ENCODE measurements at regions not wholly inside any gene's neighbourhood (a gene's known extent, or its start where the extent isn't known, plus 50 kb on each side); places are given as distances from the start of the nearest gene placed in this dataset.

- DNase-seq = no peak
- Histone ChIP-seq H3K27me3 (ENCODE audit: control insufficient read depth, insufficient read depth, low read length) (peaks cover 3% of the 10 kb centered on the region; the same call in 1 of the 2 replicates), H3K4me3 (ENCODE audit: insufficient read depth, low read depth, low read length) (no peak overlapping the region), H3K36me3 (replicated peaks; ENCODE audit: control insufficient read depth, insufficient read depth, low read length) (no peaks in the 10 kb centered on the region)
These were observed 146.1 kb upstream of the FAM20C start for GRCh38 chr7:46123-46829.

DNA sequence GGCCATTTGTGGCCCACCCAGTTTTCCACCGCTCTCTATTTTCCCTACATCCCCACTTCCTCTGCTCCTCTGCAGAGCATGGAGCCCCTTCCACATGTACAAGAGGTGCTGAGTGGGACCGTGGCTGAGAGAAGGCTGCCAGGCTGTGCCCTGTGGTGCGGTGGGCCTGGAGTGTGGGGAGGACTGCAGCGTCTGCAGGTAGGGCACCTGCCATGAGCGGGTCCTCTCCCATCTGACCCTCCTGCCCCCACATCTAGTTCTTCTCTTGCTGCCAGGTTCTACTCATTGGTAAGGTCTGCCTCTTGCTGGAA lies 145.6 kb upstream of the FAM20C start:
- H3K4me3 ChIP-seq (ENCODE audit: insufficient read depth, low read depth, low read length) = no peak overlapping the region
- DNase-seq = no peak
- peaks cover 3% of the 10 kb centered on the region; the same call in 1 of the 2 replicates for H3K27me3 ChIP-seq (ENCODE audit: control insufficient read depth, insufficient read depth, low read length)
- no peaks in the 10 kb centered on the region for H3K36me3 ChIP-seq (replicated peaks; ENCODE audit: control insufficient read depth, insufficient read depth, low read length)

DNA sequence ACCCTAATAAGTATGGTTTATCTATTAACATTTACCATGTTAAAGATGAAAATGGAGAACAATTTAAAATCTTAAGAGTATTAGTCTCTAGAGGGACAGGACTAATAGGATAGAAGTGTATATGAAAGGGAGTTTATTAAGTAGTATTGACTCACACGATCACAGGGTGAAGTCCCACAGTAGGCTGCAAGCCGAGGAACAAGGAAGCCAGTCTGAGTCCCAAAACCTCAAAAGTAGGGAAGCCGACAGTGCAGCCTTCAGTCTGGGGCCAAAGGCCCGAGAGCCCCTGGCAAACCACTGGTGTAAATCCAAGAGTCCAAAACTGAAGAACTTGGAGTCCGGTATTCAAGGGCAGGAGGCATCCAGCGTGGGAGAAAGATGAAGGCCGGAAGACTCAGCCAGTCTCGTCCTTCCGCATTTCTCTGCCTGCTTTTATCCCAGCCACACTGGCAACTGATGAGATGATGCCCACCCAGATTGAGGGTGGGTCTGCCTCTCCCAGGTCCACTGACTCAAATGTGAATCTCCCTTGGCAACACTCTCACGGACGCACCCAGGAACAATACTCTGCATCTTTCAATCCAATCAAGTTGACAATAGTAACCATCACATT lies 140.8 kb upstream of the FAM20C start:
- Histone ChIP-seq H3K36me3 (replicated peaks; ENCODE audit: control insufficient read depth, insufficient read depth, low read length) (no peaks in the 10 kb centered on the region), H3K4me3 (ENCODE audit: insufficient read depth, low read depth, low read length) (no peak overlapping the region), H3K27me3 (ENCODE audit: control insufficient read depth, insufficient read depth, low read length) (no peaks in the 10 kb centered on the region; the same call in 1 of the 2 replicates)
- DNase-seq = no peak

GRCh38 chr7:52100-52499 lies 140.3 kb upstream of the FAM20C start:
- Histone ChIP-seq H3K4me3 (ENCODE audit: insufficient read depth, low read depth, low read length) (no peak overlapping the region), H3K36me3 (replicated peaks; ENCODE audit: control insufficient read depth, insufficient read depth, low read length) (no peaks in the 10 kb centered on the region), H3K27me3 (ENCODE audit: control insufficient read depth, insufficient read depth, low read length) (no peaks in the 10 kb centered on the region; the same call in 1 of the 2 replicates)
- DNase-seq = no peak

DNA sequence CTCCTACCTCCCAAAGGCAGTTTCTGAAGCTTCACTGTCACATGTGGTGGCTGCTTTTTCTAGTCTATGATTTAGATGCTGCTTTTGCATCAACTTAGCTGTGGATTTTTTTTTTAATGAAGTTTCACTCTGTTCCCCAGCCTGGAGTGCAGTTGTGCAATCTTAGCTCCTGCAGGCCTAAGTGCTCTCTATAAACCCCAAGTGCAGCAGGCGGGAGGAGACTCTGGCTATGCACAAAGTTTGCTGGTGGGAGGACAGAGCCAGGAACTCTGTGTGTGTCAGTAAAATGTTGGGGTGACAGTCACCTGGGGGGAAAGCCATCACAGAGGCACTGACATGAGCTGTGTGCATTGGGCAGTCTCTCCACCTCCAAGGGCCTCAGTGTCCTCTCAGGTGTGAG lies 138.8 kb upstream of the FAM20C start:
- no peak overlapping the region for H3K4me3 ChIP-seq (ENCODE audit: insufficient read depth, low read depth, low read length)
- no peak for DNase-seq
- H3K27me3 ChIP-seq (ENCODE audit: control insufficient read depth, insufficient read depth, low read length) = no peaks in the 10 kb centered on the region; the same call in 1 of the 2 replicates
- H3K36me3 ChIP-seq (replicated peaks; ENCODE audit: control insufficient read depth, insufficient read depth, low read length) = no peaks in the 10 kb centered on the region

DNA sequence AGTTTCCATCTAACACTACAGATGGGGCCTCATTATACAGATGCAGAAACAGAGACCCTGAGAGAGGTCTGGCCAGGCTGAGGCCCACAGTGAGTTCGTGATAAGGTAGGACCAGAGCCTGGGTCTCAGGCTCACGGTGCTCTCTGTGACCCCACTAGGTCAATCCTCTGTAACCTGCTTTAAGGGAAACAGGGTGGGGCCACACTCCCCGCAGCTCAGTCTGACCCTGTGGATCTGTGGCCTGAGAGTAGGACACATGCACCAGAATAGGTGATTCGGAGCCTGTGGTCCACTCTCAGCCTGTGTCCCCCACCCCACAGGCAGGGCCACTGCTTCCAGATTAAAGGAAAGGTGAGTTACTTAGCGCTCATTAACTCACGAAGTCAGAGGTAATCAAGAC lies 137.8 kb upstream of the FAM20C start:
- no peak for DNase-seq
- H3K27me3 ChIP-seq (ENCODE audit: control insufficient read depth, insufficient read depth, low read length) = no peaks in the 10 kb centered on the region; the same call in 1 of the 2 replicates

GRCh38 chr7:55690-56248 lies 136.6 kb upstream of the FAM20C start:
- Histone ChIP-seq H3K4me3 (ENCODE audit: insufficient read depth, low read depth, low read length) (no peak overlapping the region), H3K27me3 (ENCODE audit: control insufficient read depth, insufficient read depth, low read length) (no peaks in the 10 kb centered on the region; the same call in 1 of the 2 replicates), H3K36me3 (replicated peaks; ENCODE audit: control insufficient read depth, insufficient read depth, low read length) (no peaks in the 10 kb centered on the region)
- peak; percentile 66 for DNase-seq

More for the DNA sequence above, 137.8 kb upstream of the FAM20C start:
- no peaks in the 10 kb centered on the region for H3K36me3 ChIP-seq (replicated peaks; ENCODE audit: control insufficient read depth, insufficient read depth, low read length)
- no peak overlapping the region for H3K4me3 ChIP-seq (ENCODE audit: insufficient read depth, low read depth, low read length)

- Histone ChIP-seq H3K27me3 (ENCODE audit: control insufficient read depth, insufficient read depth, low read length) (no peaks in the 10 kb centered on the region; the same call in 1 of the 2 replicates), H3K36me3 (replicated peaks; ENCODE audit: control insufficient read depth, insufficient read depth, low read length) (no peaks in the 10 kb centered on the region), H3K4me3 (ENCODE audit: insufficient read depth, low read depth, low read length) (no peak overlapping the region)
- DNase-seq = peak; percentile 56
These were observed 136.0 kb upstream of the FAM20C start for GRCh38 chr7:56291-56913.

- H3K4me3 ChIP-seq (ENCODE audit: insufficient read depth, low read depth, low read length) = no peak overlapping the region
- DNase-seq = no peak
- no peaks in the 10 kb centered on the region for H3K36me3 ChIP-seq (replicated peaks; ENCODE audit: control insufficient read depth, insufficient read depth, low read length)
- no peaks in the 10 kb centered on the region; the same call in 1 of the 2 replicates for H3K27me3 ChIP-seq (ENCODE audit: control insufficient read depth, insufficient read depth, low read length)
These were observed 135.3 kb upstream of the FAM20C start for GRCh38 chr7:57071-57470.

DNA sequence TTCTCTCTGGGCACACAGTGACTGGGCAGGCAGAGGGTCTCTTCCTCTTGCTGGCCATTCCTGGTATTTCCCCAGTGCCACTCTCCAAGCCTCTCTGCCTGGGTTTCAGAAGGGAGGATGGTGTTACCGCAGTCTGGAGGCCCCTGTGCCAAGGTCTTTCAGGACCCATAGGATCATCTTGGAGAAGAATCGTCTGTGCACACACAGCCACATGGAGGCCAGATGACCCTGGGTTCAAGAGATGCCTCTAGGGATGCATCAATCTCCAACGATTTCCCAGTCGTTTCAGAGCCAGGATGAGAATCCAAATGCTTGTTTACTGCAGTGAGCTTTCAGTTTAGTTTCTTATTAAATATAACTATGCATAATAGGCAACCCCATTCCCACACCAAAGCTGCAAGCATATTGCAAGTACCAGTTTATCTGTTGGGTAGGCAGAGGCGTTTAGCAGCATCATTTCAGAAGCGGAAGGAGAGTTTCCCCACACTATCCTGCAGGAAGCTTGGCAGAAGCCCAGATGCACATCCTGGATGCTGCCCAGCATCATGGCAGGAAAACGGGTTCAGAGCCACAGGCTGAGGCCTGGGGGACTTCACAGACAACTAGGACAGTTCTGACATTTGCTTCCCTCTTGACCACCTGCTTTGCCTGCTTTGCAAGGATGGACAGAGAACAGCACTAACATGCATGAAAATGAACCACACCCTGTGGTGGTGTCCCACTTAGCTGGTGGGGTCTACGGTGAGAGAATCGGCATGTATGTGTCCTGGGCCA lies 134.7 kb upstream of the FAM20C start:
- no peak overlapping the region for H3K4me3 ChIP-seq (ENCODE audit: insufficient read depth, low read depth, low read length)
- no peaks in the 10 kb centered on the region; the same call in 1 of the 2 replicates for H3K27me3 ChIP-seq (ENCODE audit: control insufficient read depth, insufficient read depth, low read length)
- no peaks in the 10 kb centered on the region for H3K36me3 ChIP-seq (replicated peaks; ENCODE audit: control insufficient read depth, insufficient read depth, low read length)
- DNase-seq = no peak

DNA sequence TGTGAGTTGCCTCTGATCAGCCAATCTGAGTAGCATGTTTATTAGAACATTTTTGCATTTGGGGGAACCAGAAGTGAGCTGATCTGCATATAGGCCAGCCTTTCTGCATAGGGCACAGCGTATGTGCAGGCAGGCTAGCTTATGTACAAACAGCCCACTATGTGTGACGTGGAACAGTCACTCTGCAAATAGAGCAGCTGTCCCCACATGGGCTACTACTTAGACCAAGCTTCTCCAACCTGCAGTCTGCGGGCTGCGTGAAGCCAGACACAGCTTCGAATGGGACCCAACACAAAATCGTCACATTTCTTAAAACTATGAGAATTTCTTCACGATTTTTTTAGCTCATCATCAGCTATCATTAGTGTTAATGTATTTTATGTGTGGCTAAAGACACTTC lies 134.1 kb upstream of the FAM20C start:
- Histone ChIP-seq H3K4me3 (ENCODE audit: insufficient read depth, low read depth, low read length) (no peak overlapping the region), H3K27me3 (ENCODE audit: control insufficient read depth, insufficient read depth, low read length) (no peaks in the 10 kb centered on the region; the same call in 1 of the 2 replicates), H3K36me3 (replicated peaks; ENCODE audit: control insufficient read depth, insufficient read depth, low read length) (no peaks in the 10 kb centered on the region)
- DNase-seq = no peak

DNA sequence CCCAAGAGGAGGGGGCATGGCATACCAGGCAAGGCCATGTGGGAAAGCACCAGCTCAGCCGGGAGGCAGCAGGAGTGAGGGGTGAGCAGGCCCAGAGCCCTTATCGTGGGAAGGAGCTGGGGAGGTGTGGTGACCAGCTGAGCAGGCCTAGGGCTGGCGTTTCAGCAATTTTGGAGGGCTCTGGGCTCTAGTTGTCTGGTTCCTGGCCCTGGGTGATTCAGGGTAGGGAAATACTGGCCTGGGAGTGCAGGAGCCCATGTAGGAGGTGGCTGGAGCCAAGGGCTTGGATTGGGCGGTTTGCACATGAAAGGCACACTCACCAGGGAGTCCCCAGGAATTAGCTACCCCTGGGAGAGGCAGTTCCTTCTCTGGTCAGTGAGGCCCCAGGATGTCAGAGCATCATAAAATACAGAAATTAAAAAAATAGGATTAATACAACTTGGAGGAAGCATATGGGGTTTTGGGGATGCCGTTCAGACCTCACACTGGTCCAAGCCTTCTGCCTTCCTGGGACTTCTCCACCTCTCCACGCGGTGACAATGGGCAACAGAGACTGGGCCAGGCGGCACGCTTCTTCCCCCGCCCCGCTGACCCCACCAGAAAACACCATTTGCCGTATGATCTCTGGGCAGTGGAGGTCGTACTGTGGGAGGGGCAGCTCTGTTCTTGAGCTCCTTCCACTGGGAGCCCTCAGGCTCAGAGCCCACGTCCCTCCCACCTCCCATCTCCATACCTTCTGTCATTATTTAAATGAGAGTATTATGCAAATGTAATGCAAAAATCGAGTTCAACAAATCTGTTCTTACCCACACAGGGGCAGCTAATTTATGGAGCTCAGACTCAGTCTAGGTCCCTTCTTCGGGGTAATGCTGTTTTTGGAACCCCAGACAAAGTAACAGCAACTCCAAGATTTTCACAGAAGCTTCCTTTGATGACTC lies 133.0 kb upstream of the FAM20C start:
- H3K27me3 ChIP-seq (ENCODE audit: control insufficient read depth, insufficient read depth, low read length) = no peaks in the 10 kb centered on the region; the same call in 1 of the 2 replicates
- H3K4me3 ChIP-seq (ENCODE audit: insufficient read depth, low read depth, low read length) = no peak overlapping the region
- no peaks in the 10 kb centered on the region for H3K36me3 ChIP-seq (replicated peaks; ENCODE audit: control insufficient read depth, insufficient read depth, low read length)
- DNase-seq = peak; percentile 79

DNA sequence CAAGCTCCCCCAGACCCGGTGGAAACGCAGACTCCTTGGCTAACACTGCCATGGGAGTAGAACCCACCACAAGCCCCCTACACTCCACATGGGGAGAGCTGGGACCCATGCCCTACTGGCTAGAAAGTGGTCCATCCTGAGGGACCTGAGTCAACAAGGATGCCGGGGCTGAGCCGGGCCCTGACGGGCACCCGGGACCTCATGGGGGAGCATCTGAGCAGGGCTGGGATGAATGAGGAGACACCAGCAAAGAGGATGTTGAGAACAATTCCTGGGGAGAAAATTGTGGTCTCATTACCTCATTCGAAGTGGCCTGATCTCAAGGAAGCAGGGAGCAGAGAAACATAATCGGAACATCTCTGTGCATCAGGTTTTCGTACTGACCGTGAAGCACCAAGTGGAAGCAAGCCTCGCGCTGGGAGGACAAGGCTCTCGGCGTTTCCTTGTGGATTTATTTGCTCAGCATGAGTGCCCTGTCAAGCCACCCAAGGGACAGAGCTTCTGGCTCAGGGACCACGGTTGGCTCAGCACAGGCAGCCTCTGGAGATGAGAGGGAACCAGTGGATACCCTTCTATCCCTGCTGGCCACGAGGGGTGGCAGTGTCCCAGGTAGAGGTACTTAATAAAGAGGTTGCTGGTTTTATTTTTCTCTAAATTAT lies 132.2 kb upstream of the FAM20C start:
- Histone ChIP-seq H3K4me3 (ENCODE audit: insufficient read depth, low read depth, low read length) (no peak overlapping the region), H3K36me3 (replicated peaks; ENCODE audit: control insufficient read depth, insufficient read depth, low read length) (no peaks in the 10 kb centered on the region), H3K27me3 (ENCODE audit: control insufficient read depth, insufficient read depth, low read length) (no peaks in the 10 kb centered on the region; the same call in 1 of the 2 replicates)
- DNase-seq = no peak

All from H7 (cell line).